Body of pancreas (tissue), 4 donors: ENCODE measurements at regions not wholly inside any gene's neighbourhood (a gene's known extent, or its start where the extent isn't known, plus 50 kb on each side); places are given as distances from the start of the nearest gene placed in this dataset.

Experiments
- POLR2A ChIP-seq, 3 donors: fragments of 450-650 bp; IDR thresholded peaks; one replicate each; pipeline ENCODE4 v1.6.1; 2016; ENCODE audit warnings: antibody characterized with exemption in 3 of 3, mild to moderate bottlenecking in 2 of 3
- TF ChIP-seq, protein P1 (sequence below), 7 experiments: fragments of 450-650 bp in 4 of 7; fragments of 200-600 bp in 3 of 7; sonication (generic) in 3 of 7; IDR thresholded peaks; one replicate each; pipeline ENCODE4 v1.5.1; 2016 to 2019; ENCODE audit warnings: antibody characterized with exemption in 7 of 7

DNA sequence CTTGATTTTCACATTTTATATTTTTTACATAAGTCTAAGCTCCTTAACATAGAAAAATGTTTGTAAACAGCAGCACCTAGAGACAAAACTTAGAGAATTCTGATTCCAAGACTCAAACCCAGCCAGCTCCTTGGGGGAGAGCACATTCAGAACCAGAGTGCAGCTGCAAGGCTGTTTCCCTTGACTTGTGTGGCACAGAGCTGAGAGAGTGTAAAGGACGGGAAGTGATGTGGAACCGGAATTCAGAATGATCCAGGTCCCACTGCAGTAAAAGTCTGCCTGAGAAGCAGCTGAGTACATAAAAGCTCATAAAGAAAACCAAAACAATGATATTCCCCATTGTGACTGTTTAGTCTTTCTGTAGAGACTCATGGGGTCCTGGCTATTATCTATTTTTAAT lies 713.8 kb downstream of the RAB28 start:
- TF ChIP-seq, protein P1, sequence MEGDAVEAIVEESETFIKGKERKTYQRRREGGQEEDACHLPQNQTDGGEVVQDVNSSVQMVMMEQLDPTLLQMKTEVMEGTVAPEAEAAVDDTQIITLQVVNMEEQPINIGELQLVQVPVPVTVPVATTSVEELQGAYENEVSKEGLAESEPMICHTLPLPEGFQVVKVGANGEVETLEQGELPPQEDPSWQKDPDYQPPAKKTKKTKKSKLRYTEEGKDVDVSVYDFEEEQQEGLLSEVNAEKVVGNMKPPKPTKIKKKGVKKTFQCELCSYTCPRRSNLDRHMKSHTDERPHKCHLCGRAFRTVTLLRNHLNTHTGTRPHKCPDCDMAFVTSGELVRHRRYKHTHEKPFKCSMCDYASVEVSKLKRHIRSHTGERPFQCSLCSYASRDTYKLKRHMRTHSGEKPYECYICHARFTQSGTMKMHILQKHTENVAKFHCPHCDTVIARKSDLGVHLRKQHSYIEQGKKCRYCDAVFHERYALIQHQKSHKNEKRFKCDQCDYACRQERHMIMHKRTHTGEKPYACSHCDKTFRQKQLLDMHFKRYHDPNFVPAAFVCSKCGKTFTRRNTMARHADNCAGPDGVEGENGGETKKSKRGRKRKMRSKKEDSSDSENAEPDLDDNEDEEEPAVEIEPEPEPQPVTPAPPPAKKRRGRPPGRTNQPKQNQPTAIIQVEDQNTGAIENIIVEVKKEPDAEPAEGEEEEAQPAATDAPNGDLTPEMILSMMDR (IDR thresholded peaks at IDR 0.05), result no peak
- no peak for TF ChIP-seq POLR2A (IDR thresholded peaks at IDR 0.05)
